ENCODE measurements at regions not wholly inside any gene's neighbourhood (a gene's known extent, or its start where the extent isn't known, plus 50 kb on each side); places are given as distances from the start of the nearest gene placed in this dataset.

GRCh38 chr7:67724435-67724834 is 727.8 kb downstream of the TYW1 start:
- H3K9ac ChIP-seq (ENCODE audit: low read depth in 1 of 2, low read length in 2 of 2), result no peak overlapping the region
- 80% methylated on average over 5 of the region's 5 CpGs for WGBS
- H3K4me3 ChIP-seq (ENCODE audit: low read depth in 1 of 3, low read length in 3 of 3), result no peak overlapping the region
- H3K4me1 ChIP-seq (ENCODE audit: control insufficient read depth in 4 of 4, insufficient read depth in 4 of 4, low read length in 3 of 4), result no peaks in the 10 kb centered on the region
- no peaks in the 10 kb centered on the region for H3K27me3 ChIP-seq (ENCODE audit: control insufficient read depth in 4 of 4, insufficient read depth in 4 of 4, low read length in 3 of 4)
- TF ChIP-seq TAF1 (conservative IDR thresholded peaks at IDR 0.05), result no peak
- TF ChIP-seq ATF3 (IDR thresholded peaks at IDR 0.05), result no peak
- no peak for TF ChIP-seq RXRA (IDR thresholded peaks at IDR 0.05)
- TF ChIP-seq MAX (IDR thresholded peaks at IDR 0.05), result no peak
- TF ChIP-seq NR2F2 (IDR thresholded peaks at IDR 0.05), result no peak
- TF ChIP-seq ZBTB33 (IDR thresholded peaks at IDR 0.05), result no peak
- no peak for TF ChIP-seq SP1 (IDR thresholded peaks at IDR 0.05)
- TF ChIP-seq FOXA1 (IDR thresholded peaks at IDR 0.05), result no peak
- no peak for TF ChIP-seq RAD21 (IDR thresholded peaks at IDR 0.05)
- TF ChIP-seq HNF4A (conservative IDR thresholded peaks at IDR 0.05), result no peak
- no peak for TF ChIP-seq EGR1 (IDR thresholded peaks at IDR 0.05; ENCODE audit: low read depth in 2 of 2)
- no peak for TF ChIP-seq JUND (IDR thresholded peaks at IDR 0.05)
- no peak for TF ChIP-seq YY1 (IDR thresholded peaks at IDR 0.05)
- no peak for TF ChIP-seq REST (IDR thresholded peaks at IDR 0.05)
- no peak for TF ChIP-seq GABPA (IDR thresholded peaks at IDR 0.05 in 1 of 2, conservative IDR thresholded peaks at IDR 0.05 in 1 of 2)
- no peak for TF ChIP-seq HNF4G (IDR thresholded peaks at IDR 0.05)
- no peak for TF ChIP-seq CTCF (IDR thresholded peaks at IDR 0.05; ENCODE audit: low read depth, low read length, missing input control)
- TF ChIP-seq FOXA2 (IDR thresholded peaks at IDR 0.05), result no peak
- DNase-seq (ENCODE audit: low spot score), result no peak
- H3K36me3 ChIP-seq (ENCODE audit: control insufficient read depth in 4 of 4, insufficient read depth in 3 of 4, low read depth in 1 of 4, low read length in 3 of 4), result no peaks in the 10 kb centered on the region
- no peak overlapping the region for H3K27ac ChIP-seq (ENCODE audit: low read depth in 1 of 2, low read length in 2 of 2)
- no peaks in the 10 kb centered on the region for H3K9me3 ChIP-seq (ENCODE audit: control insufficient read depth in 4 of 4, low read length in 3 of 4)
